Right kidney (tissue), 1 donor: ENCODE measurements at regions not wholly inside any gene's neighbourhood (a gene's known extent, or its start where the extent isn't known, plus 50 kb on each side); places are given as distances from the start of the nearest gene placed in this dataset.

Experiments used
- DNase-seq: peaks from one replicate; pipeline ENCODE4 v3.0.0-alpha.2; 2016

DNA sequence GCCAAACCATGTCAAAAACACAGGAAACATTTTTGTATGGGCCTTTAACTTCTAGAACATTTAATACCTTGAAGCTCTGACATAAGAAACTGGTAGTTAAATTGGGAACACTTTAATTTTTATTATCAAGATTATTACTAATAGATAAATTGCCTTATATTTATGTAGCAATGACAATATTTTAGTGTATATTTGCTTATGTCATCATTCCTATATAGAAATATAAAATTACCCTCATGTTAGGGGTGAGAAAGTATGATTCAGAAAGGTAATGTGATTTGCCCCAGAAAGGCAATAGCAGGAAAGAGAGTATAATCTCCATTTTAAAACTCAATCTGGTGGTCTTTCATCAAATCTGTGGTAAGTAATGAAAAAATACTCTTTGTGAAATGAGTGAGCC is 147.4 kb downstream of the IL15 start:
- DNase-seq: no peak

DNA sequence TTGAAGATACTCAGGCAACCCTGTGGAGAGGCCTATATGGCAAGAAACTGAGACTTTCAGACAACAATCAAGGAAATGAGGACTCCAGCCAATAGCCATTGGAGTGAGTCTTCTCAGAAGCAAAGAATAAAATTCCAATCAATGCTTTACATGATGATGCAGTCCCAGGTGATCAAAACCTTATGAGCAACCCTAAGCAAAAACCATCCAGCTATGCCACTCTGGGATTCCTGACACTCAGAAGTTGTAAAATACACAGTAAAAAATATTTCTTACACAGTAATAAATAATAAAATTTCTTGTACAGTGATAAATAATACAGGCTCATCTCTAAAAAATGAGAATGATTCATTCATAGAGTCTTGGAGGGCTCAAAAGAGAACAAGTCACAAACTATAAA is 150.6 kb downstream of the IL15 start:
- DNase-seq: no peak

DNA sequence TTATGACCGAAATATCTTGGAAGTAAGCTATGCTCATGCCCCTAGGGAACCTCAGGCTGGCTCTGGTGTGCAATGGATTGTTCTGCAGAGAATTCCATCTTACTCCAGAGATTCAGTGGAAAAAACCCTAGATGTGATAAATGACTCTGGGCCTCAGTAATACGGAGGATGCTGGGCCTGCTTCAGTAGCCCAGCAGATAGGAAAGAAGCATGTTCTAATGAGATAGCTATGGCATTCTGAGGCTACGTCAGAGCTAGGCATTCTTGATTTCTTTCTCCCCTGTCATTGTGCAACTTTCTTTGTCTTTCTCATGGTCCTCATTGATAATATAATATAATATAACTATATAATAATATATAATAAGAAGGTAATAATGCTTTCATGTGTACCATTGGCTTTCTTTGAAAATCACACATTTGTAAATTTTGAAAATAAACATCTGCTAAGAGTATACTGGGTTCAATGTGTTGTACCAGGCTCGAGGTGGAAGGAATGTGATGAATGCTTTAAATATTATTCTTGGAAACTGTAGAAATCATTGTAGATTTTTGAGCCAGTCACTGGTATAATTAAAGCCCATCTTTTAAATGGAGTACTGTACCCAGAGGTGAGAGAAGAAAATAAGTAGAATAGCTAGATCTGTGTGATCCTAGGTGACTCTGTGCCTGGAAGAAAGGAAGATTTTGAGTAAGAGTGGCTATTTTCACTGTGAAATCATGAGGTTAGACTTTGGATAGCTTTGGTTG is 152.0 kb downstream of the IL15 start:
- no peak for DNase-seq

DNA sequence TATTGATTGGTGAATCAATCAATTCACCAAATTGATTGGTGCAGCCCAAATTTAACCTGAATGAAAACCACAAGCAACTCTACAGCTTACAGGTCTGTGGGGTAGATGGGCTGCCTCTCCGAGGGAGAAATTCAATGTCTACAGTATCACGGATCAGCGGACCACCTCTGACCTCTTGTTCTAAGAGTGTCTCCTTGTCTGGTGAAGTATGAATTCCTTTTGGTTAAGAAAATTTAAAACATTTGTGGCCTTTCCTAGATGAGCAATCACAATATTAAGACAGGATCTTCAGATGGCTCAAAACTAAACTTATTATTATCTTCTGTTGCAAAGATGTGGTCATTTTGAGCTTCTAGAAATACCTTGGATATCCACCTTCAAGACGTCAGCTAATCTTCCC is 153.3 kb downstream of the IL15 start:
- DNase-seq: no peak

DNA sequence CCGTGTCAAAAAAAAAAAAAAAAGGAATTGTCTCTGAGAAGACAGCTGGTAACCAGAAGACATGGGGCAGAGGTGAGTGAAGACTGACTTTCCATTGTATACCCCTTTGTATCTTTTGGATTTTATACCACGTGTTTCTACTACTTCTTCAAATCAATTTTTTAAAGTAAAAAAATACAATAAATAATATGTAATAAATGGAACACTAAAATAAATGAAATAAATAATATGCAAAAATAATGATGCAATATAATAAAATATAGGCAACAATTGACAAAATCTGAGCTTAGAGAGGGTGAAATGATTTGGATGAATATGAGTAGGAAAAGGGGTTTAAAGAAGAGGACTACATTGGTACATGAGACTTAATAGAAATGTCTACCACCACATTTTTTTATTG is 155.8 kb downstream of the IL15 start:
- no peak for DNase-seq

DNA sequence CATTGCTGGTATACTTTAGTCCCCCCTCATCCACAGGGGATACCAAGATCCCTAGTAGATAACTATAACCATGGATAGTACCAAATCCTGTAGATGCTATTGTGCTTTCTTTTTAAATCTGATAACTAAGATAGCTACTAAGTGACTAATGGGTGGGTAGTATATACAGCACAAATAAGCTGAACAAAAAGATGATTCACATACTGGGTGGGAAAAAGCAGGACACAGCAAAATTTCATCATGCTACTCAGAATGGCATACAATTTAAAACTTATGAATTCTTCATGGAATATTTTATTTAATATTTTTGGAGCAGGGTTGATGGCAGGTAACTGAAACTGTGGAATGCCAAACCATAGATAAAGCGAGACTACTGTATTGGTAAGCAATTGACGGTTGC is 161.6 kb downstream of the IL15 start:
- DNase-seq: no peak

DNA sequence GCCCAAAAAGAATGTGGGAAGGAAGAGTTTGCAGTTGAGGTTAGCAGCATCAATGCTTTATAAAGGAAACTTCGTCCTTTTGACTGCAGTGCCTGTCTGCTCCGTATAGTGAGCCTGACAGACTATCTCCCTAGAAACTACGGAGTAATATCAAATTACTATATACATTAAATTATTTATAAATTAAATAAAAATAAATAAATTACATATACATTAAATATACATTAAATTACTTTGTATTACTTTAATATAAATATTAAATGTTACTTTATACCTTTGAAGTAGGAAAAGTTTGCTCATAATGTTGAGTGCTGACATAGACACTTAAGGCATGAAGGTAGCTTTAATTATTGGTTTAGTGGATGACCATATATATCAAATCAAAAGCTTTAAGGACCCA is 165.2 kb downstream of the IL15 start:
- DNase-seq: no peak

DNA sequence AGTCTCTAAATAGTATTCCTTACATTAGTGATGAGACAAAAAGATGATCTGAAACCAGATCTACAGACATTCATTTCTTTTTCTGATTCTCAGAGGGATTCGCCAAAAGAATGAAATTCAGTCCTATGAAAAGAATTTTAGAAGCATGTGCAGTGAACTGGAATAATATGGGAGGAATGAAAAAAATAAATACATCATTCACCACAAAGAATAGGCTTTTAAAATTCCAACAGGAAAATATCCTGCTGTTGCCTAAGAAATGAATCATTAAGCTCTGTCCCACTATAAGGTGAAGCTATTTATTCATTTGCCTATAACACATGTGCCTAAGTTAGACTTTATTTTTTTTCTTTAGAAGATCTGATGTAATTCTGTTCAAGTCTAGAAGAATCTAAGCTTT is 165.9 kb downstream of the IL15 start:
- no peak for DNase-seq

DNA sequence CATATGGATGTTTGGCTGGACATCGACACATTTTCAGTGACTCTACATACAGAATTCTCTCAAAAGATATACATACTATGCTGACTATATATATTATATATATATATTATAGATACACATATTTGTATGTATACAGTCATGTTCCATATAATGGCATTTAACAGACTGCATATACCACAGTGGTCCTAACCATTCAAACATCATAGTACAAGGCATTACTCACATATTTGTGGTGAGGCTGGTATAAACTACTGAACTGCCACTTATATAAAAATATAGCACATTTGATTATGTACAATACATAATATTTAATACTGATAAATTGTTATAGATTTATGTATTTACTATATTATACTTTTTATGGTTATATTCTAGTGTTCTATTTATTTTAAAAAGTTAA is 168.5 kb downstream of the IL15 start:
- DNase-seq: no peak

DNA sequence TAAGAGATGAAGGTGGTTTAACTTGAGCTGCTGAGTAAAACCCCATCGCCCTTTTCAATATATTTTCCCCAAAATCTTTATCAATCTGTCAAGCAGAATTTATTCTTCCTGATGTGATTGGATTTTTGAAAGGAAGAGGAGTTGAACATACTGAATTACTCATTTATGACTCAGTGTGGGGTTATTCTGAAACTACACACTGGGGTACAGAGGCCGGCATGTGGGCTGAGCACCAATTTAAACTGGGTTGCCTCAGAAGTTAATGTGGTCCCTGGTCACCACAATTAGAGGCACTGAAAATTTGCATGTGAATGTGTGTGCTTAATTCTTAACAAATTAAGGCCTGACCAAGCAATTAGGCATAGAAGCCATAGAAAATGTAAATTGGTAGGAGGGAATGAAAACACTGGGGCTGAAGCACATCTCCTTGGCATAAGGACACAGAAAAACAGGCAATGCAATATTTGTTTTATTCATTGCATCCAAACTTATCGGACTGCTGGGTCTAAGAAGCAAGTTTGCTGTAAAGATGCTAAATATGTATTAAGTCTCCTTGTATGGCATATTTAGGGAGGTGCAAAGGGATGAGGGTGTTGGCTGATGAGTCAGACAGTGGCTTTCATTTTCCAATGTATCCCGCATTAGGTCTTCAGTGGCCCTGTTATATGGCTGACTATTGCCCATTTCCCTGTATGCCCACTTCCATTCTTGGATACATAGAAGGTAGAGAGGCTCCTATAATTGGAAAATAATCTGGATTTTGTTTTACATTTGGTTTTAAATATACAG is 170.9 kb downstream of the IL15 start:
- no peak for DNase-seq

DNA sequence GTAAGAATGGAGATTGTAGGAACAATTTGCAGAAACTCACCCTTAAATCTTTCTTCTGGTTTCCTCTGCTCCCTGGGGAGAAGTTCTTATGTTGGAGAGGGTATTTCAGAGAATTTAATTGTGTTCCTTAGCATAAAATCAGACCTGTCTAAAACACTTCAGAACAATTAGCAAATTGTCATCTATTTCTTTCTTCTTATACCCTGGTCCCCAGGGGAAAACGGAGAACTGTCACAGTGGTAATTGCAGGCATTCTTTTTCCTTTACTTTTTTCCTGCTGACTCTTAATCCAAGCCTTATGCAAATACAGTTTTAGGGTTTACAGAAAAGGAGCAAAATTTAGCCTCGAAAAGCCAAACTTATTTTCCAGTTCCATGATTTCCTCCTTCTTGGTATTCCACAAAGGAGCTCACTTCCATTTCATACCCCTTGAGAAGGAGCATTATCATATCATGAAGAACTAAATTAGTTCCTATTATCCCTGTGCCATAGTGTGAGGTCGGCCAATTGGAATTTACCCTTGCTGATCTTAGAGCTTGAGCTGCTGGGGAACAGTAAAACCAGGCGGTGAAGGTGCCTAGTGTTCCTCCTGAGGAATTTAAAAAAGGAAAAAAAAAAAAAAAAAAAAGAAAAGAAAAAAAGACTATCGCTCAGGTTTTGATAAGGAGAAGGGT is 173.8 kb downstream of the IL15 start:
- no peak for DNase-seq

DNA sequence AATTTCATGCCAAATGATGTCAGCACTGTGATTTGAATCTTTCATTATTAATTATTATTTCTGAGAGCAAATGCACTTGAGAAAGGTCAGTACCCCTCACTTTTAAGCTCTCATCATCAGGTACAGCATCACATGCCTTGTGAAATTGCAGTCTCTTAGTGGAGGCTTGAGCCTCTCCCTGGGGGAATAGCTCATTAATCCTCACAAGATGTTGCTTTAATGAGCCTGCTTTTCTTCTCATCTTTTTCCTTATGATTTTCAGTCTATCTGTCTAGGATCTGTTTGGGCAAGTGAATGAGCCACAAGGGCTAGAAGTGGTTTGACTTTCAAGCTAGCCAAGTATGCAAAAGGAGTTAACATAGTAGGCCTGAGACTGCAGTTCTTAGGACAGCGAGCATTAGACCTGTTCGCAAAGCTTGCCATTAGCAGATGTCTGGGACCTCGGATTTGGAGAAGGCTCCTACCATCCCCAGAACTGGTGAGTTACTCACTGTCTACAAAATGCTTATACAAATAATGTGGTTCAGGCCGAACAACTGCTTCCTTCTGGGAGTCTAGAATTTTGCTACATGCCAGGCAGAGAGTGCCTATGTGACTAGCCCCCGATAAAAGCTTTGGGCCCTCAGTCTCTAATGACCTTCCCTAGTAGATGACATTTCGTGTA is 174.5 kb downstream of the IL15 start:
- no peak for DNase-seq

DNA sequence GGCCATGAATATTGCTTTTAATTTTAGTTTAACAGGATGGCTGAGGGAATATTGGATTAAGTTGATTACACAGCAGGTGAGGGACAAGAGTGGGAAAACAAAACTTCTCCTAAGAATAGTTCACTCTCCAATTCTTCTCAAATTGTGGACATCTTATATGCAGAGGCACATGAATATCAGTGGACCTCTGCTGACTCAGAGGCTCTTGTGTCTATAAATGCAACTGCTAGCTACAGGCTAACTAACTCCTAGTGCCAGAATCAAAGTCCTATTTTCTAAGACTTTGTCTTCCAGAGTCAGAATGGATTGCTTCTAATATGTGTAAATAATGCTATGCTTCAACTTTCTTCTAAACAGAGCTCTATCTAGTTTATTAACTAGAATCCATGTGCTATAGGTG is 175.8 kb downstream of the IL15 start:
- no peak for DNase-seq

DNA sequence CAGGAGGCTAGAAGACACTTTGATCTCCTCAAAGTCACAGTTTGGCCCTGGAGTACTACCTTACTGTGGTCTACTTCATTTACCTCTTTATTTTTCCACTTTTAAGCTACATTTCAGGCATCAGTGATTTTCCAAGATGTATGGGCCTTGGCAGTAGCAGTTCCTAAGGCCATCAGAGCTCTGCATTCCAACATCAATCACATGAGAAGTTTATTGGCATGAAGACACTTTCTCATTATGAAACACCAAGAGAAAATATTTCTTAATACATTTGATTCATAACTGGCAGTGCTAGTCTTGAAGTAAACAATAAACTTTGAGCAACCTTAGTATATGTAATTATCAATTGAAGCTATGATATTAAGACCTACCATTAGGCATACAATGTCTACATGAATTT is 178.1 kb downstream of the IL15 start:
- DNase-seq: no peak

DNA sequence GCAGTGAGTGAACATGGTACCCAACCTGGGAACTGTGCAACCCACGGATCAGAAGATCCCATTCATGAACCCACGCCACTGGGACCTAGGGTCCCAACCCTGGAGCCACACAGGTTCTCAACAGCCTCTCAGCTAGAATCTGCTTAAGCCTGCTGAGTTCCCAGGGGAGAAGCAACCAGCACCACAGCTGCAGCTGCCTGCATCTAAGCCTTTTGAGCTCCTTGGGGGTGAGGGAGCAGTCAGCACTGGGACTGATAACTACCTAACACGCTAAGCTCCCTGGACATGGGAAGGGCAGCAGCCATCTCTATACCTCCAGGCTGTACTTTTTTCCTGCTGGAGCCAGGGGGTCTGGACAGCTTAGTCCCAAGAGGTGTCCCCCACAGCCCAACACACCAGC is 179.3 kb downstream of the IL15 start:
- no peak for DNase-seq

DNA sequence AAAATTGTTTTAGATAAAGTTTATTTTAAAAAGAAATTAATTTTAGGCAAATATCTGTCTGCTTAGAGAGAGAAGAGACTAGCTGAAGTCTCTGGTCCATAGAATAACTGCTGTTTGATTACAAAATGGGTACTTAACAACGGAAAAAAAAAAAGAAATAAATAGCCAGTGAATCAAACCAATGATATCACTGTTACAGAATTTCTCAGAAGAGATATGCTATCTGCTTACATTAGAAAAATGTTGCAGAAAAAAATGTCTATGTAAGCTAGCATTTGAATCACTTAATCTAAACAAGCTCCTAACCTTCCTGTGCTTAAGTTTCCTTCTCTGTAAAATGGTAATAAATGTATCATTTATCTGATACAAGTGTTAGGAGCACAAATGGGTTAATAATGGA is 189.9 kb downstream of the IL15 start:
- no peak for DNase-seq

DNA sequence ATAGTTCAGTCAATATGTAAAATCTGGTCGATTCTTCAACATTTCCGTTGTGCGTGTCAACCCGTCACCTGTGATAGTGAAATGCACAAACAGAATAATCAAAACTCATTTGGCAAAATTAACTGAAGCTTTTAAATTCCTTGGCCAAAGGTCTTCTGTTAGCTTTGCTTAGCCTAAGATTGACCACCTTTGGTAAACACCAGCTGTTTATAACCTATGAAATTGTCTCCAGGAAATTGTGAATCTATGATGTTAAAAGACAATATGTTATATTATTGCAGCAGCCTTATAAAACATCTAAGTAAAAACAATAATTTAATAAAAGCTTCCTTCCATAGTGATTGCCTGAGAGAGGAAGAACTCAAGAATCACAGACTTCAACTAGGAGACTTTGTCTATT is 196.8 kb downstream of the IL15 start:
- DNase-seq: no peak

DNA sequence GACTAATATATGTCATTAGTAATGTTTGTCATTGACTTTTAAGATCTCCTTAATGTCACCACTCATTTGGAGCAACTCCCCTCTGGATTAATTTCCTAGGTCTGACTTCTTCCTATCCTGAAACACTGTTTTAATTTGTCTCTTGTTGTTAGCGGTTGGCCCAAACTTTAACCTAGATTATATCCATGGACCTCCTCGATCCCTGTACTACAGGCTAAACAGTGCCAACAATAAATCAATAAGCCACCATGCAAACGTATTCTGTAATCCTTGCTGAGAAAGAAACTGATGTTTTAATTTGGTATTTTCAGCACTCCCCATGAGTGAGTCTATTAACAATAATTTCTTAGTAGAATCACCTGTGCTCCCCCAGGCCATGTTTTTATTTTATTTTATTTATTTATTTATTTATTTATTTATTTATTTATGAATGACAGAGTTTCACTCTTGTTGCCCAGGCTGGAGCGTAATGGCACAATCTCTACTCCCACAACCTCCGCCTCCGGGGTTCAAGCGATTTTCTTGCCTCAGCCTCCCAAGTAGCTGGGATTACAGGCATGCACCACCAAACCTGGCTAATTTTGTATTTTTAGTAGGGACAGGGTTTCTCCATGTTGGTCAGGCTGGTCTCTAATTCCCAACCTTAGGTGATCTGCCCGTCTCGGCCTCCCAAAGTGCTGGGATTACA is 204.1 kb downstream of the IL15 start:
- no peak for DNase-seq

DNA sequence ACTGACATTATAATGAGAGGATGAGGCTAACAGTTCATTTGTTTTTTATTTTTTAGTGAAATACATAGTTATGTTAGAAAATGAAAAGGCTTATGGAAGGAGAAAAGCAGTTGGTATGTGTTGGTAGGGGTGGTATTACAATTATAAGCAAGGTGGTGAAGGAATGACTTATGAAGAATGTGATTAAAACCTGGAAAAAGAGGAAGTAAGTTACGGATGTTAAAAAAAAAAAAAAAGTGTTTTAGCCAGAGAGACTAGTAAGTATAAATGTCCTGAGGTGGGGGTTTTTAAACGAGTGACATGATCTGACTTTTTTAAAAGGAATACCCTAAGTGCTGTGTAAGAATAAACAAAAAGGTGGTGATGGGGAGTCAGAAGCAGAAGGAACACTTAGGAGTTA is 206.8 kb downstream of the IL15 start:
- no peak for DNase-seq

DNA sequence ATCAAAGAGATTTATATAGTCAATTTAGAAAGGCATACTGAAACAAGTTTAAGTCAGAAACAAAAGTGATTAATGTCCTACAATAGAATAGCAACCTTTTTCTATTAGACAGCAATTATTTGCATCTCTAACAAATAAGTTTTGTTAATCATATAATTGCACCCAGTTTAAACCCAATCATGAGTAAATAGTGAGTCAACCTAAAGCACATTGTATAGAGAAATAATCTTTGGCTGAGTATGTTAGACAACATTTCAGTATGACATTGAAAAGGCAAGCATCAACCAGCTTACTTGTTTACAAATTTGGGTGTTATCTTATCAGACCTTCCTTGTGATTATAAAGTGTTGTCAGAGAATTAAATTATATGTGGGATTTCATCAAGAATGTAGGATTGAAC is 209.5 kb downstream of the IL15 start:
- DNase-seq: no peak

DNA sequence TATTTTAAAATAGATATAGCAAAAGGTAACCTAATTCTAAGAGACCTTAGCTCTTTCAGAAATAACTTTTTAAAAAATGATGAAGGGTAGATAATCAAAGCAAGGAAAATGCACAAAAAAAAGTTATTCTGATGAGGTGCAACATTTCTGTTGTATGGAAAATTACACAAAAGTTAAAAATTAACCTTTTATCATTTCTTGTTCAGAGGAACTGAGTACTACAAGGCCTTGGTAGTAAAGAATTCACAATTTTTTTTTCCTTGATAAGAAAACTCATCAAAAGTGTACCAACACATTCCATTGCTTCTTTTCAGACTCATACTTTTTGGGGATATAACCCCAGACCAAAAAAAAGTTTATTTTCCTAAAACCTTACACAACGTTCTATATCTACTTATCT is 213.0 kb downstream of the IL15 start:
- no peak for DNase-seq

DNA sequence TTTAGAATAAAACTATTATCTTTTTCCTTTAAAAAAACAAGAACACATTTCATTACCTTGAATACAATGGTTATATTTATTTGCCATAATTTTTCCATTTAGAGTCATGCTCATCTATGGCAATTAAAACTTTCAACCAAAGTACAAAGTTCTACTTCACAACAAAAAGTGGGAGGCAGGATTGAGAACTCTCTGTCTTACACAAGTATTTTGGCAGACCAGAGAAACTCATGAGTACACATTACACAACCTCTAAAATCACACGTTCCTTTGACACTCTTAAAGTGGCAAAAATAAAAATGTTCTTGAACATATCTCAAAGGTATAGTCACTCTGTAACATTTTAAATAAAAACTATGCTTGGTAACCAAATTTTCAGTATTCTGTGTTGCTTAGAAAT is 213.4 kb downstream of the IL15 start:
- DNase-seq: no peak
